NCI-H345 treated with DMSO at 0.1 percent for 48 hours (cell line): ENCODE measurements at regions not wholly inside any gene's neighbourhood (a gene's known extent, or its start where the extent isn't known, plus 50 kb on each side); places are given as distances from the start of the nearest gene placed in this dataset.
"Not testable (repeated sequence)": the region's sequence is repeated elsewhere in the genome, so short reads cannot be mapped to it uniquely, and the experiment has no call there.

Experiments used
- DNase-seq: peaks from one replicate; lab custom pipeline; 2025; ENCODE audit not compliant: unreplicated experiment; lab: John Stamatoyannopoulos, UW

GRCh38 chr2:7145707-7146106 lies 228.5 kb downstream of the RNF144A start:
- no peak for DNase-seq

GRCh38 chr2:7146151-7146550 lies 228.9 kb downstream of the RNF144A start:
- no peak for DNase-seq

- DNase-seq = no peak
Measured at GRCh38 chr2:7154656-7155055, 237.4 kb downstream of the RNF144A start.

- DNase-seq = no peak
Measured at GRCh38 chr2:7161501-7161900, 244.3 kb downstream of the RNF144A start.

GRCh38 chr2:7165736-7166135 lies 248.5 kb downstream of the RNF144A start:
- DNase-seq = no peak

GRCh38 chr2:7167801-7168411 lies 250.7 kb downstream of the RNF144A start:
- no peak for DNase-seq

GRCh38 chr2:7169593-7169992 lies 252.4 kb downstream of the RNF144A start:
- DNase-seq = no peak

GRCh38 chr2:7178996-7179395 lies 261.8 kb downstream of the RNF144A start:
- DNase-seq = not testable (repeated sequence)

GRCh38 chr2:7180638-7181370 lies 263.6 kb downstream of the RNF144A start:
- DNase-seq = no peak

GRCh38 chr2:7182525-7182924 lies 265.3 kb downstream of the RNF144A start:
- DNase-seq = no peak

GRCh38 chr2:7189106-7189505 lies 271.9 kb downstream of the RNF144A start:
- no peak for DNase-seq

GRCh38 chr2:7190587-7191324 lies 273.5 kb downstream of the RNF144A start:
- DNase-seq = peak; percentile 59

- DNase-seq = no peak
Measured at GRCh38 chr2:7191932-7192331, 274.7 kb downstream of the RNF144A start.

GRCh38 chr2:7193457-7193856 lies 276.2 kb downstream of the RNF144A start:
- no peak for DNase-seq

- no peak for DNase-seq
Measured at GRCh38 chr2:7194950-7195349, 277.7 kb downstream of the RNF144A start.

- DNase-seq = no peak
Measured at GRCh38 chr2:7196883-7197282, 279.7 kb downstream of the RNF144A start.

- DNase-seq = no peak
Measured at GRCh38 chr2:7201851-7202250, 284.6 kb downstream of the RNF144A start.

- DNase-seq = peak; percentile 82
Measured at GRCh38 chr2:7203056-7203467, 285.9 kb downstream of the RNF144A start.

- DNase-seq = peak; percentile 15
Measured at GRCh38 chr2:7205151-7205830, 288.1 kb downstream of the RNF144A start.

GRCh38 chr2:7206111-7206810 lies 289.0 kb downstream of the RNF144A start:
- DNase-seq = no peak

GRCh38 chr2:7207631-7208030 lies 290.4 kb downstream of the RNF144A start:
- DNase-seq = no peak
